ENCODE measurements at regions not wholly inside any gene's neighbourhood (a gene's known extent, or its start where the extent isn't known, plus 50 kb on each side); places are given as distances from the start of the nearest gene placed in this dataset.

DNA sequence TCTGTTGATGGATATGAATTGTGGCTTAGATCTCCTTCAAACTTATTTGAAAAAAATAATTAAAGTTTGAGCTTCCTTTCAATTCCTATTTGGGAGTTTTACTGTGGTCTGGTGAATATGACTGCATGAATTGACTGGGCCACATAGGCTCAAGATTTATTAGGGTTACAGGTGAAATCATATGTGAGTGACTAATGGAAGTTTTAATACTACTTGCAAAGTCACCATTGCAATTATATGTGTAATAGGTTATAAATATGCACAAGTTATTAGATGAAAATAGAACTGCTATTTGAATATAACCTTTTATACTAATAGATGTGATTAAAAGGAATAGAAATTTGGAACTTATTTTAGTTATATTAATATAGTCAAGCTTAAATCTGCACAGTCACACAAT, 712.1 kb upstream of the MMS22L start:
- Histone ChIP-seq H3K9me3 (replicated peaks; ENCODE audit: insufficient read depth, low read length) (no peaks in the 10 kb centered on the region), H3K4me2 (ENCODE audit: low read depth, low read length) (no peak overlapping the region), H4K20me1 (ENCODE audit: insufficient read depth, low read length) (no peaks in the 10 kb centered on the region), H3K4me3 (ENCODE audit: low read length) (no peak overlapping the region), H3K9me2 (replicated peaks; ENCODE audit: insufficient read depth, low read length) (no peaks in the 10 kb centered on the region), H3F3A (ENCODE audit: insufficient read depth, low read length) (no peaks in the 10 kb centered on the region), H3K27me3 (replicated peaks; ENCODE audit: insufficient read depth, low read length) (no peaks in the 10 kb centered on the region), H3K27ac (ENCODE audit: low read length) (no peak overlapping the region), H3K9ac (ENCODE audit: low read length) (no peak overlapping the region), H3K4me1 (ENCODE audit: low read length) (no peaks in the 10 kb centered on the region), H3K79me2 (ENCODE audit: low read length) (no peaks in the 10 kb centered on the region), H3K36me3 (replicated peaks; ENCODE audit: insufficient read depth, low read length) (no peaks in the 10 kb centered on the region), H2AFZ (ENCODE audit: low read length) (no peak overlapping the region)
- no peak for DNase-seq
- TF ChIP-seq EZH2 (optimal IDR thresholded peaks at IDR 0.05; ENCODE audit: low read depth, low read length), result no peak
- TF ChIP-seq, protein P1, sequence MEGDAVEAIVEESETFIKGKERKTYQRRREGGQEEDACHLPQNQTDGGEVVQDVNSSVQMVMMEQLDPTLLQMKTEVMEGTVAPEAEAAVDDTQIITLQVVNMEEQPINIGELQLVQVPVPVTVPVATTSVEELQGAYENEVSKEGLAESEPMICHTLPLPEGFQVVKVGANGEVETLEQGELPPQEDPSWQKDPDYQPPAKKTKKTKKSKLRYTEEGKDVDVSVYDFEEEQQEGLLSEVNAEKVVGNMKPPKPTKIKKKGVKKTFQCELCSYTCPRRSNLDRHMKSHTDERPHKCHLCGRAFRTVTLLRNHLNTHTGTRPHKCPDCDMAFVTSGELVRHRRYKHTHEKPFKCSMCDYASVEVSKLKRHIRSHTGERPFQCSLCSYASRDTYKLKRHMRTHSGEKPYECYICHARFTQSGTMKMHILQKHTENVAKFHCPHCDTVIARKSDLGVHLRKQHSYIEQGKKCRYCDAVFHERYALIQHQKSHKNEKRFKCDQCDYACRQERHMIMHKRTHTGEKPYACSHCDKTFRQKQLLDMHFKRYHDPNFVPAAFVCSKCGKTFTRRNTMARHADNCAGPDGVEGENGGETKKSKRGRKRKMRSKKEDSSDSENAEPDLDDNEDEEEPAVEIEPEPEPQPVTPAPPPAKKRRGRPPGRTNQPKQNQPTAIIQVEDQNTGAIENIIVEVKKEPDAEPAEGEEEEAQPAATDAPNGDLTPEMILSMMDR (IDR thresholded peaks at IDR 0.05; ENCODE audit: low read length), result no peak
- TF ChIP-seq EZH2phosphoT487 (IDR thresholded peaks at IDR 0.05; ENCODE audit: low read length), result no peak

DNA sequence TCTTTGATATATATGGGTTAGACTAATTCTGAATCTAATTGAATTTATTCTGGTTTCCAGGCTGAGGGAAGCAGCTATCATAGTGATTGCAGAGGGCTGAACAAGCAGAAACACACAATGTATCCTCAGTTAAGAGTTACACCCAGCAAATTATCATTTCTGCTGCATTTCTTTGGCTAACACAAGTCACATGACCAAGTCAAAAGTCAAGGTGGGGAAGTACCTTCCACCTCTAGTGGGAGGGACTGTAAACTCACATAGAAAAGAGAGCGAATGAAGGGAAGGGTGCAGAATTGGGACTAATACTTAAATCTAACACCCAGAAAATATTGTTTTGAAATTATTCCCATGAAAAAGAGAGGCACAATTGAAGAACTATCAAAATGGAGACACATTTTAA, 719.7 kb upstream of the MMS22L start:
- no peaks in the 10 kb centered on the region for H3K27me3 ChIP-seq (replicated peaks; ENCODE audit: insufficient read depth, low read length)
- no peak overlapping the region for H3K4me3 ChIP-seq (ENCODE audit: low read length)
- no peaks in the 10 kb centered on the region for H3K79me2 ChIP-seq (ENCODE audit: low read length)
- no peak for DNase-seq
- no peaks in the 10 kb centered on the region for H4K20me1 ChIP-seq (ENCODE audit: insufficient read depth, low read length)
- no peak overlapping the region for H3K9ac ChIP-seq (ENCODE audit: low read length)
- no peaks in the 10 kb centered on the region for H3K36me3 ChIP-seq (replicated peaks; ENCODE audit: insufficient read depth, low read length)
- no peak overlapping the region for H3K4me2 ChIP-seq (ENCODE audit: low read depth, low read length)
- TF ChIP-seq, protein P1 (IDR thresholded peaks at IDR 0.05; ENCODE audit: low read length), result no peak
- TF ChIP-seq EZH2phosphoT487 (IDR thresholded peaks at IDR 0.05; ENCODE audit: low read length) (no peak), EZH2 (optimal IDR thresholded peaks at IDR 0.05; ENCODE audit: low read depth, low read length) (no peak)
- no peaks in the 10 kb centered on the region for H3F3A ChIP-seq (ENCODE audit: insufficient read depth, low read length)
- no peak overlapping the region for H3K27ac ChIP-seq (ENCODE audit: low read length)
- no peaks in the 10 kb centered on the region for H3K4me1 ChIP-seq (ENCODE audit: low read length)
- H3K9me3 ChIP-seq (replicated peaks; ENCODE audit: insufficient read depth, low read length), result no peaks in the 10 kb centered on the region
- no peak overlapping the region for H2AFZ ChIP-seq (ENCODE audit: low read length)
- H3K9me2 ChIP-seq (replicated peaks; ENCODE audit: insufficient read depth, low read length), result no peaks in the 10 kb centered on the region

DNA sequence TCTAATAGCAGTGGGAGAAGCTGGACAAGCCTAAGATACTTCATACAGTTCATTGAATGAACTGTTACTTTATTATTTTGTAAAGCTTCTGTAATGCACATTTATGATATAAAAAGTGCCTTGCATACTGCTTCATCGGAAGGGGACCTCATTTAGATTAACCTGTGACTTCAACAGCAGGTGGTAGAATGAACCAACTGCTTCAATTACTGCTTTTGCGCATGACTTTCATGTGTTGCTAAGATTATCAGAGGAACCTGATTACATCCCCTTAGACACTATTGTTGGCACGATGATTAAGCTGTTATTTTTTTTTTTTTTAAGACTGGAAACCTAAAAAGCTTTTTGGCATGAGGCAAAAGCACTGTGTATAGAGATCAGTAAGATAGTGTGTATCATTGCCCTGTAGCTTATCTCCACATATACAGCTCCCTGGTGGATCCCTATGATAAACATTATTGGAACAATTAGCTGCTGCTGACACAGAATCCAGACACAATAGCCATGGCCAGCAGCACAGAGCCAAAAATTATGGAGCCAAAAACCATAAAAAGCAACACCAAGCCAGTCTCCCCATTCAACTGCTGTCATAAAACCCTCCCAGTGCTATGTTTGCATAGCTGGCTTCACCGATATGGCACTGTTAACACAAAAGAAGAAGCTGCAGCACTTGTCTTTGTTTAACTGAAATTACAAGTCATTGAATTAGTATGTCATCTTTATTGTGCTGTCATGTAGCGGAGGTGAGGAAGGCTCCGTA, 731.6 kb upstream of the MMS22L start:
- Histone ChIP-seq H3K9ac (ENCODE audit: low read length) (no peak overlapping the region), H3K27me3 (replicated peaks; ENCODE audit: insufficient read depth, low read length) (no peaks in the 10 kb centered on the region), H3K4me1 (ENCODE audit: low read length) (no peaks in the 10 kb centered on the region), H3K36me3 (replicated peaks; ENCODE audit: insufficient read depth, low read length) (no peaks in the 10 kb centered on the region), H4K20me1 (ENCODE audit: insufficient read depth, low read length) (no peaks in the 10 kb centered on the region), H3K9me3 (replicated peaks; ENCODE audit: insufficient read depth, low read length) (no peaks in the 10 kb centered on the region), H3K79me2 (ENCODE audit: low read length) (no peaks in the 10 kb centered on the region), H3F3A (ENCODE audit: insufficient read depth, low read length) (no peaks in the 10 kb centered on the region), H2AFZ (ENCODE audit: low read length) (no peak overlapping the region), H3K4me2 (ENCODE audit: low read depth, low read length) (no peak overlapping the region), H3K4me3 (ENCODE audit: low read length) (no peak overlapping the region), H3K9me2 (replicated peaks; ENCODE audit: insufficient read depth, low read length) (no peaks in the 10 kb centered on the region), H3K27ac (ENCODE audit: low read length) (no peak overlapping the region)
- DNase-seq, result no peak
- TF ChIP-seq EZH2phosphoT487 (IDR thresholded peaks at IDR 0.05; ENCODE audit: low read length) (no peak), EZH2 (optimal IDR thresholded peaks at IDR 0.05; ENCODE audit: low read depth, low read length) (no peak)
- TF ChIP-seq, protein P1 (IDR thresholded peaks at IDR 0.05; ENCODE audit: low read length), result no peak

Data from MM.1S (cell line).